ENCODE measurements at regions not wholly inside any gene's neighbourhood (a gene's known extent, or its start where the extent isn't known, plus 50 kb on each side); places are given as distances from the start of the nearest gene placed in this dataset.

GRCh38 chr2:144084114-144084661 is 435.7 kb downstream of the ZEB2 start:
- TF ChIP-seq, protein P1, sequence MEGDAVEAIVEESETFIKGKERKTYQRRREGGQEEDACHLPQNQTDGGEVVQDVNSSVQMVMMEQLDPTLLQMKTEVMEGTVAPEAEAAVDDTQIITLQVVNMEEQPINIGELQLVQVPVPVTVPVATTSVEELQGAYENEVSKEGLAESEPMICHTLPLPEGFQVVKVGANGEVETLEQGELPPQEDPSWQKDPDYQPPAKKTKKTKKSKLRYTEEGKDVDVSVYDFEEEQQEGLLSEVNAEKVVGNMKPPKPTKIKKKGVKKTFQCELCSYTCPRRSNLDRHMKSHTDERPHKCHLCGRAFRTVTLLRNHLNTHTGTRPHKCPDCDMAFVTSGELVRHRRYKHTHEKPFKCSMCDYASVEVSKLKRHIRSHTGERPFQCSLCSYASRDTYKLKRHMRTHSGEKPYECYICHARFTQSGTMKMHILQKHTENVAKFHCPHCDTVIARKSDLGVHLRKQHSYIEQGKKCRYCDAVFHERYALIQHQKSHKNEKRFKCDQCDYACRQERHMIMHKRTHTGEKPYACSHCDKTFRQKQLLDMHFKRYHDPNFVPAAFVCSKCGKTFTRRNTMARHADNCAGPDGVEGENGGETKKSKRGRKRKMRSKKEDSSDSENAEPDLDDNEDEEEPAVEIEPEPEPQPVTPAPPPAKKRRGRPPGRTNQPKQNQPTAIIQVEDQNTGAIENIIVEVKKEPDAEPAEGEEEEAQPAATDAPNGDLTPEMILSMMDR (IDR thresholded peaks at IDR 0.05; ENCODE audit: low read depth, low read length): no peak
- H3K4me3 ChIP-seq (ENCODE audit: low read depth, low read length): no peak overlapping the region

- H3K4me3 ChIP-seq (ENCODE audit: low read depth, low read length): no peak overlapping the region
Observed at GRCh38 chr2:144083211-144083610, 436.7 kb downstream of the ZEB2 start.

GRCh38 chr2:144082777-144083176 is 437.1 kb downstream of the ZEB2 start:
- TF ChIP-seq, protein P1 (IDR thresholded peaks at IDR 0.05; ENCODE audit: low read depth, low read length): no peak
- H3K4me3 ChIP-seq (ENCODE audit: low read depth, low read length): no peak overlapping the region

More at GRCh38 chr2:144083211-144083610, 436.7 kb downstream of the ZEB2 start:
- TF ChIP-seq, protein P1 (IDR thresholded peaks at IDR 0.05; ENCODE audit: low read depth, low read length): no peak

DNA sequence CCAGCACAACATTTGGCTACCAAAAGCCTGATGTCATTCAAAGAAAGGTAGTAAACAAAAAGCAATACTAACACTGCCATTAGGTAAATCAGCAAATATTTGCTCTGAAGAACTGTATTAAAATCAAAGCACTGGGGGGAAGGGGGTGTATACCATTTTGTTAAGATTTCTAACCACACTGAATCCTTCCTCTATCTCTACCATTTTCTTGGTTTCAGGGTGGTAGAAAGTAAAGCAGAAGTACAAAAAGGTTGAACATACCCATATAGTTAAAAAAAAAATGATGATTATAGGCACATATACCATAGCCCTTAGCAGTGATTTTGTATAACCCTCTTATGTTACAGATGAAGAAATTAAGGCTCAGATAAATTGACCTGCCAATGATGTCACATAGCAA is 437.6 kb downstream of the ZEB2 start:
- no peak overlapping the region for H3K4me3 ChIP-seq (ENCODE audit: low read depth, low read length)
- TF ChIP-seq, protein P1 (IDR thresholded peaks at IDR 0.05; ENCODE audit: low read depth, low read length): no peak

DNA sequence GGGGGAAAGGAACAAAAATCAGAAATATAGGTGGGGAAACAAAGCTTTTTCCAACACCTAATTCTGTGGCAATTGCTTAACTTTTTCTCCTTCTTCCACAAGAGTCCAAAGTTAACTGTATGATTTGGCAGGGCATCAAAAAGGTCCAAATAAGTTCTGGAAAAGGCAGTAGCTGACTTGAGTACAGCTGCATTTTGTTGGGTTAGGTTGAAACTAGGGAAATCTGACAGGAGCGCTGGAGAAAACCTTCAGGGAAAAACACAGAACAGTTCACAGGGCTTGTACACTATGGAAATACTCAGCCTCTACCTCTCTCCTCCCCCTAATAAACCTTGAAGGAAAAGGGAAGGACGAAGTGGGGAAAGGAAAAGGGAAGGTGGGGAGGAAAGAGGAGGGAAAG is 438.6 kb downstream of the ZEB2 start:
- TF ChIP-seq, protein P1 (IDR thresholded peaks at IDR 0.05; ENCODE audit: low read depth, low read length): no peak
- H3K4me3 ChIP-seq (ENCODE audit: low read depth, low read length): no peak overlapping the region

- H3K4me3 ChIP-seq (ENCODE audit: low read depth, low read length): no peak overlapping the region
- TF ChIP-seq, protein P1 (IDR thresholded peaks at IDR 0.05; ENCODE audit: low read depth, low read length): no peak
Observed at GRCh38 chr2:144079803-144080202, 440.1 kb downstream of the ZEB2 start.

DNA sequence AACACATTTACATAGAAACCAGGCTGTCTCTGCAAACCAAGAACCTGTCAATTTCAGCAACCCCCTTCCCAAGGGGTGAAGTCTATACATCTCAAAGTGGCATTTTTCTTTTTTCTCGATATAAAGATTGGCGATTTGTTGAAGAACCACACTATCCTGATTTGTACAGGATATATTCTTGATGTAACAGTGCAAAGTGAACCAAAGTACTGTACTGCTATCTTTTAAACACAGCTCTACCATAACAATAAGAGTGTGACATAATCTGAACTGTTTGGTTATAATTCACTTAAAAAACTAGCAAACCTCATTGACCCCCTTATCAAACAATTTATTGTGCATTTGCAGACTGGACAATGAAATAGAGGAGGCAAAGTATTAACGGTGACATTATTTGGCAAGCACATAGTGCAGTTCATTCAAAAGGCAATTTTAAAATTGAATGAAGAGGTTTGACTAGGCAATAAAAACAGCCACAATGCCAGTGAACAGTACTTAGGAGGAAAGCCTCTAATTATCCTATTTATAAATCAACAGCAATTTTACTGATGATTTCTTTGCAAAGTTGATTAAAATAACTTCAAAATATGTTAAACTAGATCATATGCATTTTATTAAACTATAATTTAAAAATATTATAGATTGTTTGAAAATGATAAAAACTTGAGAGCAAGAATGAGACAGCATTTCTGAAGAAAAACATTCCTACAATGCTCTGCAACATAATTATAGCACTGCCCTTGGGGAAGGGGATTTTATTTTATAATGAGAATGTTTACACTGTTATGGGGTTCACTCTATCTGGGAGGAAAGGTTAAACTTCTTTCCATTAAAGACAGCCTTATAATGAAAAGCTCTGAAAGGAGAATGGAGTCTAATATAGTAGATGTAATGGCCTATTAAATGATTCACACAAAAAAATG is 440.9 kb downstream of the ZEB2 start:
- TF ChIP-seq, protein P1 (IDR thresholded peaks at IDR 0.05; ENCODE audit: low read depth, low read length): no peak
- no peak overlapping the region for H3K4me3 ChIP-seq (ENCODE audit: low read depth, low read length)
